H1 (cell line): ENCODE measurements at regions not wholly inside any gene's neighbourhood (a gene's known extent, or its start where the extent isn't known, plus 50 kb on each side); places are given as distances from the start of the nearest gene placed in this dataset.

Source experiments
- CTCF ChIA-PET: fragments of 300-600 bp; sonication (Branson Sonifier 250); formaldehyde crosslinking; loops from one replicate; lab custom pipeline; 2021; ENCODE audit not compliant: partially characterized antibody; lab: Charles Lee
- POLR2A ChIA-PET: fragments of 300-600 bp; sonication (Branson Sonifier 250); formaldehyde crosslinking; loops from one replicate; lab custom pipeline; 2021; ENCODE audit warnings: inconsistent platforms; ENCODE audit not compliant: partially characterized antibody; lab: Charles Lee
- DNase-seq, 2 experiments: peaks; one replicate each; pipeline versions ENCODE4 v3.0.0 to v3.0.0-alpha.2; 2010 to 2022; ENCODE audit warnings: low spot score in 2 of 2, low read depth in 1 of 2, mixed read lengths in 1 of 2
- FAIRE-seq: peaks from 2 replicates; lab custom pipeline; 2011; peaks lifted over from hg19 to GRCh38; lab: Jason Lieb, UNC
- H2AFZ ChIP-seq: 2 replicates; pipeline ENCODE4 v1.8.1; 2012; ENCODE audit warnings: low read length, inconsistent platforms
- H2AK5ac ChIP-seq: 2 replicates; pipeline ENCODE4 v1.6.1; 2013; ENCODE audit warnings: low read depth, low read length
- H2BK120ac ChIP-seq: replicated peaks from 2 replicates; pipeline ENCODE3; 2013; ENCODE audit warnings: low read depth, low read length, inconsistent platforms
- H2BK12ac ChIP-seq: 2 replicates; pipeline ENCODE4 v1.6.1; 2013; ENCODE audit warnings: low read depth, low read length
- H2BK15ac ChIP-seq: 2 replicates; pipeline ENCODE4 v1.6.1; 2013; ENCODE audit warnings: low read length
- H2BK20ac ChIP-seq: 2 replicates; pipeline ENCODE4 v1.6.1; 2013; ENCODE audit warnings: low read length
- H2BK5ac ChIP-seq: 2 replicates; pipeline ENCODE4 v1.6.1; 2013; ENCODE audit warnings: low read depth, low read length
- H3K14ac ChIP-seq: 2 replicates; pipeline ENCODE4 v1.6.1; 2013; ENCODE audit warnings: inconsistent platforms; ENCODE audit not compliant: insufficient read length
- H3K18ac ChIP-seq: 2 replicates; pipeline ENCODE4 v1.6.1; 2013; ENCODE audit warnings: low read length; ENCODE audit errors: extremely low read depth
- H3K23ac ChIP-seq: 2 replicates; pipeline ENCODE4 v1.6.1; 2013; ENCODE audit warnings: inconsistent platforms; ENCODE audit not compliant: insufficient read length
- H3K23me2 ChIP-seq: 2 replicates; pipeline ENCODE4 v1.6.1; 2013; ENCODE audit warnings: low read depth, low read length
- H3K27ac ChIP-seq: 2 replicates; pipeline ENCODE4 v1.6.1; 2011; ENCODE audit warnings: low read depth, low read length, inconsistent platforms
- H3K27me3 ChIP-seq, 4 experiments: replicated peaks in 1 of 4; 1 replicate in 1 of 4; 2 replicates in 3 of 4; pipeline versions ENCODE4 v1.6.1 to v1.8.1; 2011 to 2013; ENCODE audit warnings: low read length in 3 of 4, mild to moderate bottlenecking in 3 of 4, inconsistent platforms in 2 of 4, mixed read lengths in 2 of 4, moderate library complexity in 1 of 4; ENCODE audit not compliant: control insufficient read depth in 3 of 4, insufficient read depth in 3 of 4; ENCODE audit errors: extremely low read depth in 1 of 4
- H3K36me3 ChIP-seq, 4 experiments: 2 replicates each; pipeline versions ENCODE4 v1.6.1 to v1.8.1; 2011 to 2013; ENCODE audit warnings: mild to moderate bottlenecking in 4 of 4, low read length in 3 of 4, moderate library complexity in 2 of 4, control low read depth in 1 of 4, inconsistent platforms in 1 of 4; ENCODE audit not compliant: insufficient read depth in 4 of 4, control insufficient read depth in 2 of 4
- H3K4ac ChIP-seq: replicated peaks from 2 replicates; pipeline ENCODE3; 2013; ENCODE audit warnings: low read length, low read depth, mixed read lengths, inconsistent platforms; ENCODE audit not compliant: insufficient read length
- H3K4me1 ChIP-seq, 4 experiments: replicated peaks in 1 of 4; 1 replicate in 1 of 4; 2 replicates in 3 of 4; pipeline versions ENCODE4 v1.6.1 to v1.8.1; 2011 to 2013; ENCODE audit warnings: low read length in 3 of 4, inconsistent platforms in 2 of 4, mixed read lengths in 1 of 4; ENCODE audit not compliant: insufficient read depth in 4 of 4, control insufficient read depth in 3 of 4
- H3K4me2 ChIP-seq, 2 experiments: 2 replicates each; pipeline versions ENCODE4 v1.6.1 to v1.8.1; 2011 to 2013; ENCODE audit warnings: low read depth in 2 of 2, low read length in 2 of 2, control low read depth in 1 of 2, inconsistent platforms in 1 of 2, mild to moderate bottlenecking in 1 of 2; ENCODE audit not compliant: insufficient read depth in 1 of 2
- H3K4me3 ChIP-seq, 4 experiments: fragments of 200-600, 300-600 bp in 1 of 4; sonication (generic), shearing (Covaris generic), sonication (Bioruptor Twin) in 1 of 4; 2 replicates each; pipeline versions ENCODE4 v1.5.1 to v1.8.1; 2011 to 2016; ENCODE audit warnings: low read length in 4 of 4, low read depth in 3 of 4, control low read depth in 2 of 4, inconsistent platforms in 2 of 4, mild to moderate bottlenecking in 2 of 4, mixed read lengths in 1 of 4, moderate library complexity in 1 of 4; ENCODE audit not compliant: insufficient read depth in 2 of 4; ENCODE audit errors: extremely low read depth in 1 of 4
- H3K56ac ChIP-seq: replicated peaks from 2 replicates; pipeline ENCODE3; 2013; ENCODE audit warnings: low read depth, mild to moderate bottlenecking, mixed read lengths, low read length, inconsistent platforms; ENCODE audit not compliant: insufficient read length
- H3K79me1 ChIP-seq: 2 replicates; pipeline ENCODE4 v1.6.1; 2013; ENCODE audit warnings: low read depth, low read length, control low read depth
- H3K79me2 ChIP-seq, 2 experiments: 2 replicates each; pipeline versions ENCODE4 v1.6.1 to v1.8.1; 2012 to 2013; ENCODE audit warnings: low read length in 2 of 2, mild to moderate bottlenecking in 2 of 2, inconsistent platforms in 1 of 2; ENCODE audit not compliant: insufficient read depth in 2 of 2, control insufficient read depth in 1 of 2
- H3K9ac ChIP-seq, 4 experiments: replicated peaks in 1 of 4; 1 replicate in 1 of 4; 2 replicates in 3 of 4; pipeline versions ENCODE4 v1.6.1 to v1.8.1; 2011 to 2013; ENCODE audit warnings: low read depth in 3 of 4, low read length in 3 of 4, control low read depth in 2 of 4, mild to moderate bottlenecking in 2 of 4, moderate library complexity in 2 of 4, inconsistent platforms in 1 of 4; ENCODE audit errors: extremely low read depth in 1 of 4
- H3K9me3 ChIP-seq, 2 experiments: 2 replicates each; pipeline versions ENCODE4 v1.6.1 to v1.8.1; 2012 to 2013; ENCODE audit warnings: mild to moderate bottlenecking in 2 of 2, moderate library complexity in 2 of 2, control low read depth in 1 of 2, inconsistent platforms in 1 of 2, low read depth in 1 of 2, low read length in 1 of 2, mixed read lengths in 1 of 2; ENCODE audit not compliant: insufficient read depth in 2 of 2
- H4K20me1 ChIP-seq, 2 experiments: replicated peaks in 1 of 2; 2 replicates each; pipeline versions ENCODE3 to v1.8.1; 2011 to 2013; ENCODE audit warnings: inconsistent platforms in 2 of 2, low read length in 2 of 2, mild to moderate bottlenecking in 1 of 2; ENCODE audit not compliant: insufficient read depth in 2 of 2, control insufficient read depth in 1 of 2
- H4K5ac ChIP-seq: 2 replicates; pipeline ENCODE4 v1.6.1; 2013; ENCODE audit warnings: low read length, low read depth, mixed read lengths, inconsistent platforms; ENCODE audit not compliant: insufficient read length
- H4K8ac ChIP-seq: 2 replicates; pipeline ENCODE4 v1.8.0; 2013; ENCODE audit warnings: mild to moderate bottlenecking, moderate library complexity, low read length, inconsistent platforms; ENCODE audit not compliant: insufficient read depth; ENCODE audit errors: extremely low read depth
- H4K91ac ChIP-seq: replicated peaks from 2 replicates; pipeline ENCODE3; 2013; ENCODE audit warnings: low read length, mixed read lengths, inconsistent platforms; ENCODE audit not compliant: insufficient read length
- ATF2 ChIP-seq: IDR thresholded peaks from 2 replicates; pipeline ENCODE4 v1.6.1; 2012; ENCODE audit warnings: low read length, inconsistent platforms
- BACH1 ChIP-seq: IDR thresholded peaks from 2 replicates; pipeline ENCODE4 v1.6.1; 2012; ENCODE audit warnings: low read length, improper control_type of control experiment
- BCL11A ChIP-seq, 2 experiments: IDR thresholded peaks; one replicate each; pipeline ENCODE4 v1.6.1; 2011; ENCODE audit warnings: low read depth in 2 of 2, low read length in 2 of 2, mild to moderate bottlenecking in 2 of 2
- EZH2 ChIP-seq: fragments of 200-600 bp; sonication (generic); IDR thresholded peaks from 2 replicates; pipeline ENCODE4 v1.7.1; 2012; ENCODE audit warnings: low read depth, mild to moderate bottlenecking, moderate library complexity, low read length, inconsistent platforms; ENCODE audit not compliant: severe bottlenecking
- JUN ChIP-seq: IDR thresholded peaks from 2 replicates; pipeline ENCODE4 v1.6.1; 2011; ENCODE audit warnings: low read depth, mild to moderate bottlenecking, improper control_type of control experiment, low read length
- KDM4A ChIP-seq: IDR thresholded peaks from one replicate; pipeline ENCODE4 v1.7.1; 2012; ENCODE audit warnings: low read depth, mild to moderate bottlenecking, moderate library complexity, low read length, inconsistent platforms; ENCODE audit not compliant: severe bottlenecking
- SAP30 ChIP-seq: fragments of 300-600 bp; sonication (generic); IDR thresholded peaks from 2 replicates; pipeline ENCODE4 v1.7.1; 2012; ENCODE audit warnings: low read length, moderate library complexity, mild to moderate bottlenecking, inconsistent platforms; ENCODE audit not compliant: insufficient read depth, insufficient replicate concordance
- TAF7 ChIP-seq: optimal IDR thresholded peaks from 2 replicates; pipeline ENCODE3; 2011; ENCODE audit warnings: low read depth, mild to moderate bottlenecking, inconsistent platforms, low read length, moderate library complexity, borderline replicate concordance
- WGBS, 2 experiments: shearing (Covaris generic) in 1 of 2; methylation state at CpG; one replicate each; pipeline versions ENCODE4 v1.1.6 to v1.1.7; 2013 to 2015; ENCODE audit warnings: low lambda C conversion rate in 2 of 2, mixed read lengths in 2 of 2, inconsistent platforms in 1 of 2, low coverage in 1 of 2, missing lambda C conversion rate in 1 of 2; ENCODE audit not compliant: insufficient replicate concordance in 2 of 2, insufficient coverage in 1 of 2, insufficient read length in 1 of 2; ENCODE audit errors: extremely low coverage in 1 of 2, missing lambda C conversion rate in 1 of 2; 5-methylcytosine and 5-hydroxymethylcytosine counted together

DNA sequence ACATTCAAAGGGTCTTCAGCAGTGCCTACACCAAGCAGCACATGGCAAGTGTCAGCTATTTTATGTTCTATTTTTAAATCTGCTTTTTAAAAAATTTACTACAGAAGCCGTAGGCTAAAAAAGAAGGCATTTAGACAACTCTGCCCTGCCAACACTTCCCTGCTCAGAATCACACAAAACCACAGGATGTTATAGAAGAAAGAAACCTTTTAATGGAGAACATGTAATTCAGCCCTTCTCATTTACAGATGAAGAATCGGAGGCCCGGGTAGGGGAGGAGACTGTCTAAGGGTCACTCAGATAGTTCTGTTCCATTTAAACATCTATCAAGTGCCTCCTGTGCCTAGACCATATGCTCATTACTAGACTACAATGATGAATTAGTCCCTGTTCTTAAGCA, 171.8 kb upstream of the NTF3 start:
- no peaks in the 10 kb centered on the region for H3K36me3 ChIP-seq
- WGBS, 2 experiments, result 84% methylated on average over 3 of the region's 3 CpGs; no CpG with 5 or more reads in 1 of the 2 experiments
- DNase-seq (no peak), FAIRE-seq (no peak)
- H2AK5ac ChIP-seq, result no peak overlapping the region
- H3K27ac ChIP-seq, result no peak overlapping the region
- H4K20me1 ChIP-seq, result no peaks in the 10 kb centered on the region
- no peak overlapping the region for H3K4ac ChIP-seq
- ChIA-PET POLR2A (no interaction called here), CTCF (no interaction called here)
- no peak overlapping the region for H3K14ac ChIP-seq
- no peak overlapping the region for H4K8ac ChIP-seq
- H2BK5ac ChIP-seq, result no peak overlapping the region
- H3K56ac ChIP-seq, result no peak overlapping the region
- no peak overlapping the region for H3K18ac ChIP-seq
- H3K23me2 ChIP-seq, result no peaks in the 10 kb centered on the region
- no peaks in the 10 kb centered on the region for H3K79me1 ChIP-seq
- no peak overlapping the region for H2BK120ac ChIP-seq
- no peak overlapping the region for H3K4me3 ChIP-seq
- H2BK20ac ChIP-seq, result no peak overlapping the region
- H3K4me2 ChIP-seq, result no peak overlapping the region
- no peaks in the 10 kb centered on the region for H3K27me3 ChIP-seq
- no peak overlapping the region for H2AFZ ChIP-seq
- TF ChIP-seq BACH1 (no peak), ATF2 (no peak), KDM4A (no peak), BCL11A (IDR thresholded peaks at IDR 0.05; ENCODE audit: low read depth in 2 of 2, low read length in 2 of 2) (no peak), TAF7 (no peak), EZH2 (no peak), SAP30 (no peak), JUN (no peak)
- H4K91ac ChIP-seq, result no peak overlapping the region
- no peaks in the 10 kb centered on the region for H3K9me3 ChIP-seq
- H3K79me2 ChIP-seq, result no peaks in the 10 kb centered on the region
- no peak overlapping the region for H2BK15ac ChIP-seq
- H3K9ac ChIP-seq, result no peak overlapping the region
- no peak overlapping the region for H4K5ac ChIP-seq
- no peak overlapping the region for H2BK12ac ChIP-seq
- peaks cover 3 to 10% (median 8%) of the 10 kb centered on the region in 4 experiments for H3K4me1 ChIP-seq
- H3K23ac ChIP-seq, result no peak overlapping the region
